Parathyroid adenoma (tissue), 2 donors: ENCODE measurements at regions not wholly inside any gene's neighbourhood (a gene's known extent, or its start where the extent isn't known, plus 50 kb on each side); places are given as distances from the start of the nearest gene placed in this dataset.
"Not testable (repeated sequence)": the region's sequence is repeated elsewhere in the genome, so short reads cannot be mapped to it uniquely, and the experiment has no call there.

ENCODE experiments used
- H2AFZ ChIP-seq: fragments of 300-600 bp; sonication (generic); one replicate; pipeline ENCODE4 v1.7.0; 2017; ENCODE audit warnings: antibody characterized with exemption, mild to moderate bottlenecking
- H3K27ac ChIP-seq: fragments of 300-600 bp; sonication (generic); one replicate; pipeline ENCODE4 v1.7.0; 2017
- H3K27me3 ChIP-seq: fragments of 300-600 bp; sonication (generic); one replicate; pipeline ENCODE4 v1.7.0; 2017; ENCODE audit warnings: low read length; ENCODE audit not compliant: control insufficient read depth, insufficient read depth
- H3K36me3 ChIP-seq: fragments of 300-600 bp; sonication (generic); one replicate; pipeline ENCODE4 v1.7.0; 2017; ENCODE audit warnings: low read length; ENCODE audit not compliant: control insufficient read depth, insufficient read depth
- H3K4me1 ChIP-seq: fragments of 300-600 bp; sonication (generic); one replicate; pipeline ENCODE4 v1.7.0; 2017; ENCODE audit warnings: control low read depth
- H3K4me2 ChIP-seq: fragments of 300-600 bp; sonication (generic); one replicate; pipeline ENCODE4 v1.7.0; 2017; ENCODE audit warnings: low read length
- H3K4me3 ChIP-seq: fragments of 300-600 bp; sonication (generic); one replicate; pipeline ENCODE4 v1.7.0; 2017; ENCODE audit warnings: low read depth, low read length
- H3K79me2 ChIP-seq: fragments of 300-600 bp; sonication (generic); one replicate; pipeline ENCODE4 v1.7.0; 2017; ENCODE audit warnings: control low read depth
- H3K9ac ChIP-seq: fragments of 300-600 bp; sonication (generic); one replicate; pipeline ENCODE4 v1.7.0; 2017; ENCODE audit warnings: mild to moderate bottlenecking
- H3K9me3 ChIP-seq: fragments of 300-600 bp; sonication (generic); one replicate; pipeline ENCODE4 v1.7.0; 2017; ENCODE audit warnings: low read length; ENCODE audit not compliant: control insufficient read depth
- CTCF ChIP-seq: fragments of 300-600 bp; sonication (generic); IDR thresholded peaks from one replicate; pipeline ENCODE4 v1.7.0; 2017; ENCODE audit warnings: antibody characterized with exemption, mild to moderate bottlenecking
- donor health status: primary hyperparathyroidism.

- no peak for TF ChIP-seq CTCF
- Histone ChIP-seq H3K4me2 (peak overlapping the region; percentile 60), H2AFZ (no peak overlapping the region), H3K36me3 (no peaks in the 10 kb centered on the region), H3K27ac (no peak overlapping the region), H3K4me3 (no peak overlapping the region), H3K27me3 (no peaks in the 10 kb centered on the region), H3K9me3 (no peaks in the 10 kb centered on the region), H3K4me1 (no peaks in the 10 kb centered on the region), H3K79me2 (no peaks in the 10 kb centered on the region), H3K9ac (no peak overlapping the region)
Observed at GRCh38 chr22:25281675-25282345, 62.4 kb downstream of the CRYBB2 start.

- no peaks in the 10 kb centered on the region for H3K27me3 ChIP-seq
- no peak overlapping the region for H2AFZ ChIP-seq
- H3K79me2 ChIP-seq, result no peaks in the 10 kb centered on the region
- H3K9me3 ChIP-seq, result no peaks in the 10 kb centered on the region
- no peak for TF ChIP-seq CTCF
- H3K4me1 ChIP-seq, result no peaks in the 10 kb centered on the region
- no peak overlapping the region for H3K27ac ChIP-seq
- no peak overlapping the region for H3K9ac ChIP-seq
- H3K36me3 ChIP-seq, result no peaks in the 10 kb centered on the region
- peak overlapping the region; percentile 60 for H3K4me2 ChIP-seq
- no peak overlapping the region for H3K4me3 ChIP-seq
Observed at GRCh38 chr22:25282346-25282670, 62.9 kb downstream of the CRYBB2 start.

GRCh38 chr22:25282671-25283561, 63.5 kb downstream of the CRYBB2 start:
- H3K36me3 ChIP-seq, result no peaks in the 10 kb centered on the region
- H3K4me3 ChIP-seq, result no peak overlapping the region
- no peaks in the 10 kb centered on the region for H3K27me3 ChIP-seq
- no peak overlapping the region for H3K27ac ChIP-seq
- H3K9me3 ChIP-seq, result no peaks in the 10 kb centered on the region
- no peaks in the 10 kb centered on the region for H3K79me2 ChIP-seq
- no peak overlapping the region for H3K9ac ChIP-seq
- H3K4me1 ChIP-seq, result no peaks in the 10 kb centered on the region
- no peak for TF ChIP-seq CTCF
- no peak overlapping the region for H2AFZ ChIP-seq
- H3K4me2 ChIP-seq, result peak overlapping the region; percentile 60

GRCh38 chr22:25288481-25288880, 69.0 kb downstream of the CRYBB2 start:
- not testable (repeated sequence) for H3K79me2 ChIP-seq, H3K9ac ChIP-seq, H3K4me1 ChIP-seq, H3K4me3 ChIP-seq, H3K27ac ChIP-seq, H3K27me3 ChIP-seq, H3K9me3 ChIP-seq, H2AFZ ChIP-seq, H3K4me2 ChIP-seq, H3K36me3 ChIP-seq

- not testable (repeated sequence) for H3K9me3 ChIP-seq, H3K27me3 ChIP-seq, H3K4me2 ChIP-seq, H3K36me3 ChIP-seq, H3K4me3 ChIP-seq, H2AFZ ChIP-seq, H3K4me1 ChIP-seq, H3K9ac ChIP-seq, H3K79me2 ChIP-seq, H3K27ac ChIP-seq
Observed at GRCh38 chr22:25301912-25302311, 82.5 kb downstream of the CRYBB2 start.

- not testable (repeated sequence) for H3K36me3 ChIP-seq, H3K27ac ChIP-seq, H3K4me3 ChIP-seq, H3K27me3 ChIP-seq, H3K4me2 ChIP-seq, H3K4me1 ChIP-seq, H2AFZ ChIP-seq, H3K79me2 ChIP-seq, H3K9ac ChIP-seq, H3K9me3 ChIP-seq
Observed at GRCh38 chr22:25309586-25309985, 90.1 kb downstream of the CRYBB2 start.

- H3K4me2 ChIP-seq, H2AFZ ChIP-seq, H3K4me1 ChIP-seq, H3K27ac ChIP-seq, H3K9ac ChIP-seq, H3K27me3 ChIP-seq, H3K9me3 ChIP-seq, H3K79me2 ChIP-seq, H3K4me3 ChIP-seq, H3K36me3 ChIP-seq: not testable (repeated sequence)
Observed at GRCh38 chr22:25311924-25312323, 92.5 kb downstream of the CRYBB2 start.
